ENCODE measurements at regions not wholly inside any gene's neighbourhood (a gene's known extent, or its start where the extent isn't known, plus 50 kb on each side); places are given as distances from the start of the nearest gene placed in this dataset.

GRCh38 chr11:22130462-22131053 is 62.3 kb upstream of the ANO5 start:
- intact Hi-C loops (cut with micrococcal nuclease), result no loop called here

GRCh38 chr11:22133776-22134175 is 59.1 kb upstream of the ANO5 start:
- DNase-seq (ENCODE audit: extremely low read depth in 1 of 4, low spot score in 3 of 4) (no peak), FAIRE-seq (no peak), ATAC-seq (no peak)
- no peaks in the 10 kb centered on the region for H3K79me2 ChIP-seq (ENCODE audit: control insufficient read depth, insufficient read depth, low read length)
- H3K27me3 ChIP-seq (ENCODE audit: control insufficient read depth in 2 of 2, insufficient read depth in 2 of 2, low read length in 2 of 2), result no peaks in the 10 kb centered on the region
- no peak overlapping the region for H3K9ac ChIP-seq (ENCODE audit: insufficient read depth in 1 of 2, low read depth in 2 of 2, low read length in 2 of 2)
- H4K20me1 ChIP-seq (replicated peaks; ENCODE audit: control insufficient read depth, insufficient read depth, low read length), result no peaks in the 10 kb centered on the region
- intact Hi-C loops (cut with micrococcal nuclease), result no loop called here
- H3K9me1 ChIP-seq (ENCODE audit: control insufficient read depth, insufficient read depth, low read length), result no peaks in the 10 kb centered on the region
- no peak overlapping the region for H2AFZ ChIP-seq (ENCODE audit: low read depth, low read length)
- BruUV-seq (replicated peaks), result no TSS peak
- in situ Hi-C loops (cut with MboI), result no loop called here
- peak; percentile 15 for TF ChIP-seq ZNF146 (CRISPR knock-in tag; IDR thresholded peaks at IDR 0.05; ENCODE audit: unreplicated experiment)
- TF ChIP-seq DDX20 (tag; IDR thresholded peaks at IDR 0.05; ENCODE audit: low read depth), result no peak
- CTCF ChIA-PET (ENCODE audit: low intra/inter-chr PET ratio), result no interaction called here
- no peaks in the 10 kb centered on the region for H3K36me3 ChIP-seq (ENCODE audit: control insufficient read depth, insufficient read depth, low read length)
- no peak overlapping the region for H3K27ac ChIP-seq (ENCODE audit: extremely low read depth, low read depth, low read length)
- no peaks in the 10 kb centered on the region for H3K9me3 ChIP-seq (replicated peaks; ENCODE audit: control insufficient read depth, insufficient read depth, low read depth, low read length)
- POLR2A ChIA-PET, result no interaction called here
- no peak overlapping the region for H3K4me3 ChIP-seq
- no peak overlapping the region for H3K4me2 ChIP-seq (ENCODE audit: insufficient read depth, low read length)
- H3K4me1 ChIP-seq (replicated peaks in 1 of 2; ENCODE audit: control insufficient read depth in 2 of 2, insufficient read depth in 2 of 2, low read length in 2 of 2), result no peaks in the 10 kb centered on the region

More at GRCh38 chr11:22130462-22131053, 62.3 kb upstream of the ANO5 start:
- H3K79me2 ChIP-seq (ENCODE audit: control insufficient read depth, insufficient read depth, low read length), result no peaks in the 10 kb centered on the region
- CTCF ChIA-PET (ENCODE audit: low intra/inter-chr PET ratio), result no interaction called here
- TF ChIP-seq DEAF1 (CRISPR knock-in tag; IDR thresholded peaks at IDR 0.05) (no peak), RAD21 (CRISPR knock-in tag; conservative IDR thresholded peaks at IDR 0.05 in 1 of 2, IDR thresholded peaks at IDR 0.05 in 1 of 2) (peak in 1 of 2 experiments; percentile 44; a peak in 2 of 4 replicates)
- POLR2A ChIA-PET, result no interaction called here
- H4K20me1 ChIP-seq (replicated peaks; ENCODE audit: control insufficient read depth, insufficient read depth, low read length), result no peaks in the 10 kb centered on the region
- no peak for FAIRE-seq
- H3K27me3 ChIP-seq (ENCODE audit: control insufficient read depth in 2 of 2, insufficient read depth in 2 of 2, low read length in 2 of 2), result no peaks in the 10 kb centered on the region
- no peak overlapping the region for H2AFZ ChIP-seq (ENCODE audit: low read depth, low read length)
- WGBS (ENCODE audit: insufficient coverage, low coverage, missing lambda C conversion rate), result 0% methylated on average over 3 of the region's 3 CpGs
- no peak overlapping the region for H3K9ac ChIP-seq (ENCODE audit: insufficient read depth in 1 of 2, low read depth in 2 of 2, low read length in 2 of 2)
- H3K9me3 ChIP-seq (replicated peaks; ENCODE audit: control insufficient read depth, insufficient read depth, low read depth, low read length), result no peaks in the 10 kb centered on the region
- no peaks in the 10 kb centered on the region for H3K9me1 ChIP-seq (ENCODE audit: control insufficient read depth, insufficient read depth, low read length)
- no peak for DNase-seq (ENCODE audit: extremely low read depth in 1 of 4, low spot score in 3 of 4)
- H3K27ac ChIP-seq (ENCODE audit: extremely low read depth, low read depth, low read length), result no peak overlapping the region
- no TSS peak for BruUV-seq (replicated peaks)
- H3K4me2 ChIP-seq (ENCODE audit: insufficient read depth, low read length), result no peak overlapping the region
- no peaks in the 10 kb centered on the region for H3K36me3 ChIP-seq (ENCODE audit: control insufficient read depth, insufficient read depth, low read length)
- in situ Hi-C loops (cut with MboI), result no loop called here
- H3K4me3 ChIP-seq, result no peak overlapping the region
- H3K4me1 ChIP-seq (replicated peaks in 1 of 2; ENCODE audit: control insufficient read depth in 2 of 2, insufficient read depth in 2 of 2, low read length in 2 of 2), result no peaks in the 10 kb centered on the region
- no peak for ATAC-seq
